NCI-H1417 treated with DMSO at 0.1 percent for 48 hours (cell line): ENCODE measurements at regions not wholly inside any gene's neighbourhood (a gene's known extent, or its start where the extent isn't known, plus 50 kb on each side); places are given as distances from the start of the nearest gene placed in this dataset.
"Not testable (repeated sequence)": the region's sequence is repeated elsewhere in the genome, so short reads cannot be mapped to it uniquely, and the experiment has no call there.

Experiments used
- DNase-seq: peaks from one replicate; lab custom pipeline; 2025; lab: John Stamatoyannopoulos, UW

DNA sequence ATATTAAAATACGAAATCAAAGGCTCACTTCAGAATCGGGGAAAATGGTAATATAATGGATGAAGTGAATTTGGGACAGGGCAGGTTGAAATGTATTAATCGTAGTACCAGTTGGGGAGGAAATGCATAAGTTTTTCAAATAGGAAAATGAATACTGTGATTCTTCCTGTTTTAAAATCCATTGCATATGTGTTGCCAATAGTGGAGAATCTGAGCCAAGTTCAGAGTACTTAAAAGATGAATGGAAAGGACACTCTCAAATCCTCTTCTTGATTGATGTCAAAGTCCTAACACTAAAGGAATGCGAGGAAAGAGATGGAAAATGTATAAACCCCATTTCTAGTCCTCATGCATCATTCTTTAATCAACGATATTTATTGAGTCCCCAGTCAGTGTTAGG lies 160.9 kb upstream of the CCNG1 start:
- DNase-seq = no peak

DNA sequence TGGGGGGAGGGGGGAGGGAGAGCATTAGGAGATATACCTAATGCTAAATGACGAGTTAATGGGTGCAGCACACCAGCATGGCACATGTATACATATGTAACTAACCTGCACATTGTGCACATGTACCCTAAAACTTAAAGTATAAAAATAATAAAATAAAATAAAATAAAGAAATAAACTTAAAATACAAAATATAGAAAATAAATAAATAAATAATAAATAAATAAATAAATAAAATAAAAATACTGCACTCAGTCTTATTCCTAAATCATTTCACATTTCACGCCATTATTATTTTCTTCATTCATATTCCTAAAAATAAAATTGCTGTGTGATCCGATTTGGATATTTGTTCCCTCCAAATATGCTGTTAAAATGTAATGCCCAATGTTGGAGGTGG lies 156.5 kb upstream of the CCNG1 start:
- DNase-seq = not testable (repeated sequence)

- no peak for DNase-seq
Observed at GRCh38 chr5:163281512-163281911, 155.9 kb upstream of the CCNG1 start.

DNA sequence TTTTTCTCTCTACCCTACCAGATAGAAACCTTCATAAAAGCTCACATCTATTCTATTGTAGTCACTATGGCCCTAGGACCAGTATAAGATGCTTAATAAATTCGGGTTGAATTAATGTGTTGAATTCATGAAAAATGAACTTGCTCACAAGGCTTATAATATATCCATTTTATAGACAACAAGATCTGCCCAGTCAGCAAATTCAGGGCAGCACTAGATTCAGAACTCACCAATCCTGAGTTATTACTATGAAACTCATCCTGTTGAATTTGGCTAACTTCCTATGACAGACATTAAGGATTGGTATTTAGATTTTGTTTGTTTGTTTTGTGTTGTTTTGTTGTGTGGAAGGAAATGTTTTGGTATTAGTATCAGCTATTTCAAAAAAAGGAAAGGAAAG lies 143.6 kb upstream of the CCNG1 start:
- no peak for DNase-seq

DNA sequence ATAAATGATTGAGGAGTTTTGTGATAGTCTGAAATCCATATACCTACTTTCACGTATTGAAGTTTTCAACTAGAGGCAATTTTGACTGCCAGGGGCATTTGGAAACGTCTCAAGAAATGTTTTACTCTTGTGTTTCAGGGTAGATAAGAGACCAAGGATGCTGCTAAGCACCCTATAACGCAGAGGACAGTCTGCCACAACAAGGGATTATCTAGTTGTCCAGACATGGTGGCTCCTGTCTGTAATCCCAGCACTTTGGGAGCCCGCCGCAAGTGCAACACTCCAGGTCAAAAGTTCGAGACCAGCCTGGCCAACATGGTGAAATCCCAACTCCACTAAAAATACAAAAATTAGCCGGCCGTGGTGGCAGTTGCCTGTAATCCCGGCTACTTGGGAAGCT lies 133.7 kb upstream of the CCNG1 start:
- DNase-seq = no peak

DNA sequence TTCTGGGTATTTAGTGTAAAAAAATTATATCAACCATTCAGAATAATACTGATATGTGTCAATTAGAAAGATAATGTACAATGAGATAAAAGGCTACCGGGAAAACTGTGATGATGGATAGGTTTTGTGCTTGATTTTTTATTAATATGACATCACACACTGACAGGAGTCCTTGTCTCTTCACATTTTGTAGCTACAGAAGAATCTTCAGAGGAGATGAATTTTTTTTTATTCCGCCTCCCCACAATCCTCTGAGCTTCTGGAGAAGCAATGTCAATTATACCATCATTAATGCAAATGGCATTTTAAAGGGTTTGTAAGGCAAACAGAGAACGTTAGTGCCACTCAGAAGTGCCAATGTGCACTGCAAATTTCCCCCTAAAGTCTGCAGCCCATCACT lies 131.7 kb upstream of the CCNG1 start:
- no peak for DNase-seq

GRCh38 chr5:163306421-163306820 lies 131.0 kb upstream of the CCNG1 start:
- no peak for DNase-seq

DNA sequence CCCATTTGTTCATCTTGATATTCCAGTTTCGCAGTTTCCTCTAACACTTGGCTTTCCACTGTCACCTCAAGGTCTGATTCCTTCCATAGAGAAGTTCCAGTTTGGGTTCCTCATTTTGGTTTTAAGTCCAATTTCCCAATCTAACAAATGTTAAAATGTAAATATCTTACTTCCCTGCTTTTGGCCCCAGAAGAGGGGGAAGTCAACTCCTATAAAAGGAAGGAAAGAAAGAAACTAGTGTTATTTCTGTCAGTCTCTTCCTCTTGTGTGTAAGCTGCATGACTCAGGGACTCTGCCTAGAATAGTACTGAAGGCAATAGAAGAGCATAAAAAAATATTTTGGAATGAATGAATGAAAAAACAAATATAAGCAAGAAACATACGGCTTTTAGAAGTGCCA lies 127.5 kb upstream of the CCNG1 start:
- DNase-seq = no peak

DNA sequence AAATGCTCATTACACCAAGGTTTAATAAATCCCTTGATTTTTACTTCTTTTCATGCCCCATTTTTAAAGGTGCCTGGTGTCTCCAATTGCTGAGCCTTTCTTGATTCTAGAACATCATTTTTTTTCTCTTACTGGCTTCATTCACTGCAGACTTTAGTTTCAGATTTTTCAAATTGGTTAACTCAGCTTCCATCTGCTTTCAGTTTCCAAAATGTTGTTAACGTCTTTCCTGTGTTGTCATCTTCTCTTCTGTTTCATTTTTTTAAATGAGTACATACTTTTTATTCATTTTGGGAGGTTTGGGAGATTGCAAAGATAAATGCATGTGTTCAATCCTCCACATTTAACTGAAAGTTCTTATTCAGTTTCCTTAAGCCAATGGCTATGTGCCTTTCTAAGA lies 126.4 kb upstream of the CCNG1 start:
- no peak for DNase-seq

GRCh38 chr5:163312598-163312997 lies 124.8 kb upstream of the CCNG1 start:
- DNase-seq = no peak

- not testable (repeated sequence) for DNase-seq
Observed at GRCh38 chr5:163313049-163313448, 124.3 kb upstream of the CCNG1 start.

GRCh38 chr5:163316374-163316773 lies 121.0 kb upstream of the CCNG1 start:
- DNase-seq = not testable (repeated sequence)

DNA sequence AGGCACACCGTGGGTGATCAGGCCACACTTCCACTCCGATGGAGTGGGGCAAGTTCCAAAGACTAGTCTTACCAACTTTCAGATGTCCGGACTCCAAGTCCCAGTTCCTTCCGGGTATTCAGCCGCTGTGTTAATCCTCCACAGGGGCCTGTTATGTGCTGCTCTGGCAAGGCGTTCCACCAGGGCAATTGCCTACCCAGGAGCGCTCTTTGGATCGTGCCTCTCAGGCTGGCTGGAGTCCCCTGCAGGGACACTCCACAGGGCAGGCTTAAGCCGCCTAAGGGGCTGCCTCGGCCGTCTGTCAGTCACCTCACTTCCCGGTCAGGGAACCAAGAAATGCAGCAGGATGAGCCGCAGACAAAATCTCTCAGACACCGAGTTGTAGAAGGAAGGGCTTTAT lies 118.7 kb upstream of the CCNG1 start:
- no peak for DNase-seq

DNA sequence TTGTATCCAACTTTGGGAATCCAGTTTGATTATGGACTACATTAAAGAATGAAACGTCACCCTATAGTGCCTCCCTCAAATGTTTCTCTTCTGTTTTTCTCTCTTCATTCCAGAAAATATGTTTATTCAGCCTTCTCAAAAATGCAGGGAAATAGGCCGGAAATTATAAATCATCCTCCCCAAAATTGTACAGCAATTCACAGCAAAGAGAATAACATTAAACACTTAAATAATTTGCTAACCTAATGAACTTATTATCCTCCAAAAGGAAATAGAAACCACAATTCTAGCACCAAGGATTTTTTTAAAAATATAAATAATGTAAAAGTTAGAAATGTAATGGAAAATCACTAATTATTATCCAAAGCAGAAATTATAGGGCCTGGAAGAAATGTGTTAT lies 115.9 kb upstream of the CCNG1 start:
- DNase-seq = no peak

DNA sequence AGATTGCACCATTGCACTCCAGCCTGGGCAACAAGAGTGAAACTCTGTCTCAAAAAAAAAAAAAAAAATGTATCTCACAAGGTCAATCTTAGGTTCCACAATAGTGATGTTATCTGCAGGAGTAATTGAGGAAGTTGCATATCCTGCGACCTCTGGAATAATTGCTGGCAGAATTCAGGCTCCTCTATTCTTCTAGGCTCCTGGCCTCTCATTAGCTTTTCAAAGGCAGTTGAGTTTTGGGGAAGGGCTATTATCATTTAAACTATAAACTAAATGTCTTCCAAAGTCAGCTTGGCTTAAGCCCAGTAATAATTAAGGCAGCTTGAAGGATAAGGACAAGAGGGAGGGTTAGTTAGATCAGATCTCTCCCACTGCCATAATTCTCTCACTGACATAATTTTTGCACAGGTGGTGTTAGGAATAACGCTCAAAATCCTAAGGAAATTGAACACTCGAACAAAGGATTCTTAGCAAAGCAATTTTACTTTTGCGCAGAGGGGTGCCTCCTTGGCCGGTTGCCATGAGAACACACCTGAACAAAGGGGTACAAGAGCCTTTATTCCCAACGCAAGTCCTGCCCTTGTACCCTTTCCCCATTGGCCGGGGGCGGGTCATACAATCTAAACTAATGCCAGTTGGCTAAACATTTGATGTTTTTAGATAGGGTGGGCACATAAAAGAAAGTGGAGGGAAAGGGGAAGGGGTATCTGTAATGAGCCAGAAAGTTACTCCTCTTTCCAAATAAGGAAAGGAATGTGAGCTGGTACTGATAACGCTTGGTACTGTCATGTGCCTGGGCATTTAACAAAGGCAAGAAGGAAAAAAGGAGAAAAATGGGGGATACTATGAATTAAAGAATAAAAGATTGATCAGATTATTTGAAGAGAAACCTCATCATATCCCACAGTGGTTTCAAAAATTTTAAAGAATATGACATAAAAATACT lies 106.4 kb upstream of the CCNG1 start:
- DNase-seq = no peak

DNA sequence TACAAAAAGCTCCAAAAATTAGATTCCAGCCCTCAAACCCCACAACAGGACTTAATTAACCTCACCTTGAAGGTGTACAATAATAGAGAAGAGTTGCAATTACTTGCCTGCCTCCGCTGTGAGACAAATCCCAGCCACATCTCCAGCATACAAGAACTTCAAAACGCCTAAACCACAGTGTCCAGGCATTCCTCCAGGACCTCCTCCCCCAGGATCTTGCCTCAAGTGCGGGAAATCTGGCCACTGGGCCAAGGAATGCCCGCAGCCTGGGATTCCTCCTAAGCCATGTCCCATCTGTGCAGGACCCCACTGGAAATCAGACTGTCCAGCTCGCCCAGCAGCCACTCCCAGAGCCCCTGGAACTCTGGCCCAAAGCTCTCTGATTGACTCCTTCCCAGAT lies 101.3 kb upstream of the CCNG1 start:
- DNase-seq = not testable (repeated sequence)

GRCh38 chr5:163339148-163339547 lies 98.2 kb upstream of the CCNG1 start:
- DNase-seq = no peak

DNA sequence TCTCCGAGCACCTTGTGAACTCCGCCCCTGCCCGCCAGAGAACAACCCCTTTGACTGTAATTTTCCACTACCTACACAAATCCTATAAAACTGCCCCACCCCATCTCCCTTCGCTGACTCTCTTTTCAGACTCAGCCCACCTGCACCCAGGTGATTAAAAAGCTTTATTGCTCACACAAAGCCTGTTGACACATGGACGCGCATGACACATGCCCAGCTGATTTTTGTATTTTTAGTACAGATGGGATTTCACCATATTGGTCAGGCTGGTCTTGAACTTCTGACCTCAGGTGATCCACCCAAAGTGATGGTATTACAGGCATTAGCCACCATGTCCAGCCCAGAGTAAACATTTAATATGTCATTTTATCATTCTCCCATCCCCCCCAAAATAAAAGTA lies 97.0 kb upstream of the CCNG1 start:
- not testable (repeated sequence) for DNase-seq

GRCh38 chr5:163342306-163342705 lies 95.1 kb upstream of the CCNG1 start:
- DNase-seq = no peak

GRCh38 chr5:163345216-163345615 lies 92.2 kb upstream of the CCNG1 start:
- no peak for DNase-seq

DNA sequence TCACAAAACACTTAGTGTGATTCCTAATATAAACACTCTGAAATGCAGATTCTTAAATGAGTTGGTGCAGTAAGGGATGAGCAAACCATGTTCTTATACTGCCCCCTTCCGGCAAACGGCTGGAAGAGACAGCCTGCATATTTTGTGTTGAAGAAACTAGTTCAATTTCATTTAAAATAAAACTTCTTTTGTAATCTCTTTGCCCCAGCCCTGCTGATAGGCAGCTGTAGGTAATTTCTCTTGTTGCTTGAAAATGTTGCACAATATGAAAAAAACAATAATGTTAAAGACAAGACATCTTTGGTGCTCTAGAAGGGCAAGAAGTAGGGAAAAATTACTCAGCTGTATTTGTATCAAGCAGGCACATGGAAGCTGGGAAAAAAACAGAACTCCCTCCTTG lies 89.7 kb upstream of the CCNG1 start:
- no peak for DNase-seq

DNA sequence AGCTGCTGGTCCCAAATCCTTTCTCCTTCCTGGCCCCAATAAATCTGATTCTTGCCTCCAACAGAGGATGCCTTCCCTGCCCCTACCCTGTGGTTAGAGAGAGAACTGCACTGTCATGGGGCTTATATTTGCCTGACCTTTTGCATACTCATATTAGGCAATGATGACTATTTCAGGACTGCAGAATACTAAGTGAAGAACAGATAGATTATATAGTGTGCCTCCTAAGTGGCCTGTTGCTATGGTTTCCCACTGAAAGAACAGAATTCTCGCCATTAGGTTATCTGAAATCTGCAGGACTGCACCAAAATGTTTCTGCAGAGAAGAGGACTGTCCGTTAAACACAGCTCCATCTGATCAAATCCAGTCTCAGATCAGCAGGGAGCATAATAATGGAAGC lies 87.3 kb upstream of the CCNG1 start:
- DNase-seq = no peak

DNA sequence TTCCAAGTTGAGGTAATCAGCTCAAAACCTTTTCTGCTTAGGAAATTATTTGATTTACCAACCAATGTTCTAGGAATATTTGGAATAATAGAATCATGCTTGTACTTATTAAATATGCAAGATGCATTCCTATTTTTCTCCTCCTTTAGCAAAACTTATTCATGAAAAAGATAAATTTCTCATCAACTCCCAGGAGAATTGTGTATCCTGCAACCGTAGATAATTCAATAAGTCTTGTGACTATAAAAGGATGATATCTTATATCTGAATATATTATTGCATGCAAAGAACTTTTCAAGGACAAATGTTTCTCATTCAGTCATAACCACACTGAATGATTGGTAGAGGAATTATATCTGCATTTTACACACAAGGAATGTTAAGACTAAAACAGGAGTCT lies 84.9 kb upstream of the CCNG1 start:
- no peak for DNase-seq

DNA sequence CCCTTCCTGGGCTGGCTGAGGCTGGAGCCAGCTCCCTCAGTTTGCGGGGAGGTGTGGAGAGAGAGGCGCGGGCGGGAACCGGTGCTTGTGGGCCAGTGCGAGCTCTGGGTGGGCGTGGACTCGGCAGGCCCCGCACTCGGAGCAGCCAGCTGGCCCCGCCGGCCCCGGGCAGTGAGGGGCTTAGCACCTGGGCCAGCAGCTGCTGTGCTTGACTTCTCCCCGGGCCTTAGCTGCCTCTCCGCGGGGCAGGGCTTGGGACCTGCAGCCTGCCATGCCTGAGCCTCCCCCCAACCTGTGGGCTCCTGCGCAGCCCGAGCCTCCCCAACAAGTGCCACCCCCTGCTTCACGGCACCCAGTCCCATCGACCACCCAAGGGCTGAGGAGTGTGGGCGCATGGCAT lies 81.6 kb upstream of the CCNG1 start:
- DNase-seq = not testable (repeated sequence)
